HG03060 (cell line): ENCODE measurements at regions not wholly inside any gene's neighbourhood (a gene's known extent, or its start where the extent isn't known, plus 50 kb on each side); places are given as distances from the start of the nearest gene placed in this dataset.
"Not testable (repeated sequence)": the region's sequence is repeated elsewhere in the genome, so short reads cannot be mapped to it uniquely, and the experiment has no call there.

Experiments used
- ATAC-seq: cut with Tn5 transposase; IDR thresholded peaks from one replicate; pipeline ENCODE4 v1.9.1; 2021; ENCODE audit warnings: low read depth, moderate number of reproducible peaks; ENCODE audit not compliant: unreplicated experiment

DNA sequence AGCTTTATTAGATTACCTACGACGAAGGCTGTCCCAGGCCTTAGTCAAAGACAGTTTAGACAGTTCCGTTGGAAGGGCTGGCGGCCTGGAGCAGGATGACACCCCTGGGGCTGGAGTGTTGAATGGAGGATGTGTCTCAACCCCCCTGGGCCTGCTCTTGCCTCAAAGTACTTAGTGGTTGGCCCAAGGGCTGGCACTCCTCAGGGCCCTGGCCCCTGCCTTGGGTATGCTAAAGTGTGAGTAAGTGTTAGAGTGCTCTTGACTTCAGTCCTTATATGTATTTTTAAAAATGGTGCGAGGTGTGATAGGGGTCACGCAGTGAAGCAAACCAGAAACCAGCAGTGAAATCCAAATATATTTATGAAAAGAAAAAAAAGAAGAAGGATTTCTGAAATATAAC, 261.6 kb downstream of the KTN1 start:
- no peak for ATAC-seq

DNA sequence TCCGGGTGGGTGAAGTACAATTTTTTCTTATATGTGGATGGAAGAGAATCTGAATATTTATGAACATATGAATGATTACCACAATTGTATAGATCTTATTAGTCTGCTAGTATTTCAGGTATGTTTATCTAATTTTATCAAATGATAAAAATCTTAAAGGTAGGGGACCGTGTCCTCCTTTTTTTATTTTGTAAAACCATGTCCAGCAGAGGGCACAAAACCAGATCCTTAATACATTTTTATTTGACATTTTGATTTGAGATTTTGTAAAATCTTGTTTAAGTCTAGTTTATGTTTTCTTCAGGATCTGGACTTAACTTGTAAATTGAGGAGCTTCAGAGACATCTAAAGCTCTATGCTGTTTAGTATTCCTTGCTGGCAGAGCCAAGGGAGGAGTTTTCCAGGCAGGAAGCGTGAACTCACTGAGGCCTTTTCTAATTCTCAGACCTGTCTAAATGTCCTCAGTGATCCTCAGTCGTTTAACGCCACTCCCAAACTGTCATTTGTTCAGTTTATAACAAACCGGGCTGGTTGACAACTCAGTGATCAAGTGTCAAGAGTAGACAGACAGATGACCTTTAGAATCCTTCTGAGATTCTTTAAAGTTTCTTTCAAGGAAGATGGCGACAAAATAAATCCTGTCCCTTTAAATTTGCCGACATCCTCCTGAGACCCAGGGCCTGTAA, 263.9 kb downstream of the KTN1 start:
- ATAC-seq: no peak

DNA sequence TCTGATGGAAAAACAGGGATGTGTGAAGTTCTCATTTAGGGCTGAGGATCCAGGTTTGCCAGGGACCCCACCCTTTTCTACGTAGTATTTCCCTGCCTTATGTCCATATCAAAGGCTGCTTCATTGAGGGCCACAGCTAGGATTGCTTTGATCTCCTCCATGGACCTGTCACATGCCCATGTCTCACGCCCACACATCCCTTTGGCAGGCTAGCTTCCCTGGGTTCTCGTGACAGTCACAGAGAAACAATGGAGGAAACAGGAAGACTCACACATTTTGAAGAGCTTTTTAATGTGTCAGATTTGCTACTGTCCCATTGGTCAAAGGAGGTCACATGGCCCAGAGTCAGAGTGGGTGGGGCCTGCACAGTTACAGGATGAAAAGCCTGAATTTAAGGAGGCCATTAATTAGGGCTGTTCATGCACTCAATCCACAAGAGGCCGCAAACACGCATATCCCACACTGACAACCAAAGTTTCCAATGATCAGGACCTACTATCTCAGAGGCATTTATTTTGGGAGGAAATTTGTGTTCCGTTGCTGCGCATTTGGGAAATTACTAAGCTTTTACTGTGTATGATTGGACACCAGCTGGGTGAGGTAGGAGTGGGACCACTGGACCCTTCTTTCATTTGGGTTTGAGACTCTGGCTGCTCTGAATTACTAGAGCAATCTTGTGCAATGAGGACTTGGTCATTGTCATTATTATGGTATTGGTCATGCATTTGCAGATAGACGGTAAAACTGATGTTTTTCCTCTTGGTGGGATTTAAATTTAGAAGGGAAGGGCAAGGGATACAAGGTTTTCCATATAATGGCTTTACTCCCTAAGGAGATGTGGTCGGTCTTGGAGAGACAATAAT, 266.2 kb downstream of the KTN1 start:
- no peak for ATAC-seq

DNA sequence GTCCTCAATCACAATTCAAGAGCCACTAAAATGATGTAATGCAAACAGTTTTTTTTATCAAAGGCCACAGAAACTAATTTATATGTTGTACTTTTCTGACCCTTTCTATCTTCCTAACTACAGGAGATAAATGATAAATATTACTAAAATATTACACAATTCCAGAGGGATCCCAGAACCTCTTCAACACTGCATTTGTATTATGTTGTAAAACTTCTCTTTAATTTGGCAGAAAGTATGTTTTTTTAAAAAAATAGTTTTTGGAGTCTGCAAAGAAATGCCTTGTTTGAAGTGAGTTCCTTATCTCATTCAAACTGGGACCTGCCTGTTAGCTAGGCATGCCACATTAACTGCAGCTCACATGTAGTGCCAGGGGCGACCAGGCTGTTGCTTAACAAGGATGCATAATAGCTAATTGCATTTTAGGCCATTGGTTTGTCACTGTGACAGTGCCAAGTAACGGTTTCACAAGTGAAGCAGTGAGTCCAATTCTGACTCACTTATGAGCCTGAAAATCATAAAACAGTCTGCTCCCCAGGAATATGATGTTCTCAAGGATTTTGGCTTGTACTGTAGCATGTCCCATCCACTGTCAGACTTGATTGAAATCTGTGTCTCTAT, 266.9 kb downstream of the KTN1 start:
- no peak for ATAC-seq

DNA sequence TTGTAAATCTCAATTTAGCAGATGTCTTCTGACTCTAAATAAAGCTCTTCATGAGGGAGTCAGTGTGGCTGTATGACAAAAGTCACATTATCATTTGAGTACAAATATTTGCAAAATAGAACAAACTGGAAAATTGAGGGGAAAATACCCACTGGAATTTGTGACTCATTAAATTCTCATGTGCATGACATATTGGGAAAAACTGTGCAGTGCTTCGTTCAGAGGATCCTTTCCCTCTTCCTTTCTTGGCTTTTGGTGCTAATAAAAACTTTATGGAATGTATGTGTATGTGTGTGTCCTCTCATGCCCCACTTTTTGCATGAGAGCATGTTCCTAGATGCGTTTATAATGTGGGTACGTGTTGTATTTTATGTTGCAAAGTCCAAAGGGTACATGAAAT, 267.8 kb downstream of the KTN1 start:
- no peak for ATAC-seq

DNA sequence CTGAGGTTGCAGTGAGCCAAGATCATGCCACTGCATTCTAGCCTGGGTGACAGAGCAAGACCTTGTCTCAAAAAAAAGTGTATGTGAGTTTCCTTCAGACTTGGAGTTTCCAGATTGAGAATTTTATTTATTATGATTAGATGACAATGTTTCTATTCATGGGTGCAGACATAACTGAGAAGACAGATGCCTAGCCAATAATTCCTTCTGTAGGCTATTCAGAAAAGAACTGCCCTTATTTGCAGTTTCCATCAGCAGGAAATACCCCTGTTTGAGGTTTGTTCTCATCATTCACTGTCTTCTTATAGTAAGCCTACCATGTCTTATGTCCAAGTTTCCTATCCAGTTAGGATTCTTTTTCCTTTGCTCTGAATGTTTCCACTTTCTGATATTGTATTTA, 269.0 kb downstream of the KTN1 start:
- no peak for ATAC-seq

DNA sequence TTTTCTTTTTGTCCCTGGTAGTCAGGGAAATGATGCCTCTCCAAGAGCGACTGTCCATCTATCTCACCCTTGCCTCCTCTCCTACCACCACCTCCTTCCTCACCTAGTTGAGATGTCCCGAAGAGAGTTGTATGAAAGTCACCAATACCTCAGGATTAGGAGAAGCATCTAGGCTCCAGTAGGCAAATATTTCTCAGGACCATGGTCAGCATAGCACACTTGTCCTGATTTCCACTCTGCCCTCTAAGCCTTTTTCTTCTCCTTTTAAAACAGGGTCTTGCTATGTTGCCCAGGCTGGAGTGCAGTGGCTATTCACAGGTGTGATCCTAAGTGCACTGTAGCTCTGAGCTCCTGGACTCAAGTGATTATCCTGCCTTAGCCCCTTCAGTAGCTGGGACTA, 268.4 kb upstream of the PELI2 start:
- ATAC-seq: no peak

DNA sequence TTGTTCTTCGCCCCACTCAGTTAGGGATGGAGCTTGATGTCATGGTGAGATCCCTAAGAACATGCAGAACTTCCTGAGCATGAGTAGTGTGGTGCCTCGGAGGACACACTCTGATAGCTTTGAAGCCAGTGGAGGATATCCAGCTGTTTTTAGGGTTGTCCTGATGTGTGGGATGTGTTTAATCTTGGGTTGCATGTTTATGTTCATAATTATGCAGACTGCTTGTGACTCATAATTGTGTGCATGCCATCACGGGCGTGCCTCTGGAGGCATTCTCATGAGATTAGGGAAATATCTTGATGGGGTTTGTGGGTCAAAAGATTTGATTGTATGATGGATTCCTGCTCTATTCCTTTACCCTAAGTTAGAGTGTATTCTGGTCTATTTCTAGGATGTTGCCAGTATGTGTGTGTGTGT, 267.4 kb upstream of the PELI2 start:
- no peak for ATAC-seq

DNA sequence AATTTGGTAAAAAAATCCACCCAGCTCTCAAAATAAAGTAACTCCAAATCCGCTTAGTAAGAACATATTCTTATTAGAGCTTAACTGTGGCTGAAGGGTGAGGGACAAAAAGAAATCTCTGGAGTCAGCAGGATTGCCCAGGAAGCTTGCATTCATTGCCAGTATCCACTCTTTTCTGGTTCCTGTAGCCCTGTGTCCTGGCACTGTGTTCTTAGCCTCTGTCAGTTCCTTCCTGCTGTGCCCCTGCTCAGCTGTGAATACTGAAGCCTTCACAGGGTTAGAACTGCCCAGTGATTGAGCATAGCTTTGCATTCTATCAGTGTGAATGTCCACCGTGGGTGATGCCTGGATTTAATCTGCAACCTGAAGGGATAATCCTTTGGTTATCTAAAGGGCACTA, 266.9 kb upstream of the PELI2 start:
- no peak for ATAC-seq

DNA sequence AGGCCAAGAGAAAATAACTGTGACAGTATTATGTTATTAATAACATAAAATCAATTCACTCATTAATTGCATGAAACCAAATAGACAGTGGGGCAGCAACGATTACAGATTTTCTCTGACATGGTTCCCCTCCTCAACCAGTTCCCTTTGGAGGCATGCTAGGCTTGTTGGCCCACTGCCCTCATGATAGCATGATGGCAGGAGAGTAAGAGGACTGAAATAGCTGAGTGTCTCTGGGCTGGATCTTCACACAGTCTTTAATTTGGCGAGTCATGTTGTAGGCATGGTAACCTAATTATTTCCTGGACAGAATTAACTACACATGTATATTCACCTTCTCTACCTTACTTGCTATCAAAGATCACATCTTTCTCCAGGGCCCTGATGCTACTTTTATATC, 266.2 kb upstream of the PELI2 start:
- ATAC-seq: no peak

DNA sequence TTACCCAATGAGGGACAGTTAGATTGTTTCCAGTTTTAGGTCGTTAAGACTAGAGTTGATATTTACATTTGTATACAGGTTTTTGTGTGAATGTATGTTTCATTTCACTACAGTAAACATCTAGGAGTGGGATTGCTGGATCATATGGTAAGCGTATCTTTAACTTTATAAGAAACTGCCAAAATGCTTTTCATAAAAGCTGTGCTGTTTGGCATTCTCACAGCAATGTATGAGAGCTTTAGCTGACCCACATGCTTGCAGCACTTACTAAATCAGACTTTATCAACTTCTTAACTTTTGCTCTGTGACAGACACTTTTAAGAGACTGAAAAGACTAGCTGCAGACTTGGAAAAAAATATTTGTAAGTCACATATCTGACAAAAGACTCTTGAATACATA, 262.5 kb upstream of the PELI2 start:
- no peak for ATAC-seq

DNA sequence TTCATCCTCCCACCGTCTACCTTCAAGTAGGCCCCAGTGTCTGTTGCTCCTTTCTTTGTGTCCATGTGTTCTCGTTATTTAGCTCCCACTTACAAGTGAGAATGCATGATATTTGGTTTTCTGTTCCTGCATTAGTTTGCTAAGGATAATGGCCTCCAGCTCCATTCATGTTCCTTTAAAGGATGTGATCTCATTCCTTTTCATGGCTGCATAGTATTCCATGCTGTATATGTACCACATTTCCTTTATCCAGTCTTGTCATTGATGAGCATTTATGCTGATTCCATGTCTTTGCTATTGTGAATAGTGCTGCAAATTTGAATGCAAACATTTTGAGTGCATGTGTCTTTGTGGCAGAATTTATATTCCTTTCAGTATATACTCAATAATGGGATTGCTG, 259.6 kb upstream of the PELI2 start:
- ATAC-seq: no peak

DNA sequence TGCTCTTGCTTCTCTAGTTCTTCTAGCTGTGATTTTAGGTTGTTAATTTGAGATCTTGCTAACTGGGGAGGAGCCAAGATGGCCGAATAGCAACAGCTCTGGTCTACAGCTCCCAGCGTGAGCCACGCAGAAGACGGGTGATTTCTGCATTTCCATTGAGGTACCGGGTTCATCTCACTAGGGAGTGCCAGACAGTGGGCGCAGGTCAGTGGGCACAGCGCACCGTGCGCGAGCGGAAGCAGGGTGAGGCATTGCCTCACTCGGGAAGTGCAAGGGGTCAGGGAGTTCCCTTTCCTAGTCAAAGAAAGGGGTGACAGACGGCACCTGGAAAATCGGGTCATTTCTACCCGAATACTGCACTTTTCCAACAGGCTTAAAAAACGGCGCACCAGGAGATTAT, 256.6 kb upstream of the PELI2 start:
- ATAC-seq: not testable (repeated sequence)

DNA sequence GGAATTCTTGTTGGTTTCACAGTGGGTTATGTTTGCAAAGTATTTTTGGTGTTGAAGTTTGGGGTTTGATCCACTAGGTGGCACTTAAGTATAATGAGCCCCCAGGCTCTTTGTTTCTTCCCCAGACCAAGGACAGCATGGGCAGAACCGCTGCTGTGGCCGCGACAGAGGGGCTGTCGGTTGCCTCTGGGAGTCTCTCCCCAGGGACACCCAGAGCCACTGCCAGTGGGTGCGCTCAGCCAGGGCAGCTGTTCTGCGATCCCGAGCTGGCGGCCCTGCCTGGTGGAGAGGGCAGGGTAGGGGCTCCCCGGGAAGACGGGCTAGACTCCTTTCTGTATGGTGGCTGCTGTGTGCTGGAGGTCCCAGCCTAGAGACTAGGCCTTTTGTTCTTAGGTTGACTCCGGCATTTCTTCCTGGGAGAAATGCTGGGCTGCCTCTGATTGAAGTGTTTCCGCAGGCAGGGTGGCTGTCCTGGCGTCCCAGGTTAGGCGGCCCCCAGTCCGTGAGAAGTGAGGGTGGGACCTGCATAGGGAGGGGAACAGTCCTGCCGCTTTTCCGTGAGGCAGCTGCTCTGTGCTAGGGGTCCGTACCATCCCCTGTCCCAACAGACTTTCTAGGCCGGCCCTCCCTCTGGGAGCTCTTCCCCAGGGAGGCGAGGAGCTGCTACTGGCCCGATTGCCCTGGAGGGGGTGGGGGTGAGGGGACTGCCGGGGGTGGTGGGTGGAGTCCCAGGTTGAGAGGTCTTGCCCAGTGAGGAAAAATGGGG, 253.1 kb upstream of the PELI2 start:
- ATAC-seq: no peak

DNA sequence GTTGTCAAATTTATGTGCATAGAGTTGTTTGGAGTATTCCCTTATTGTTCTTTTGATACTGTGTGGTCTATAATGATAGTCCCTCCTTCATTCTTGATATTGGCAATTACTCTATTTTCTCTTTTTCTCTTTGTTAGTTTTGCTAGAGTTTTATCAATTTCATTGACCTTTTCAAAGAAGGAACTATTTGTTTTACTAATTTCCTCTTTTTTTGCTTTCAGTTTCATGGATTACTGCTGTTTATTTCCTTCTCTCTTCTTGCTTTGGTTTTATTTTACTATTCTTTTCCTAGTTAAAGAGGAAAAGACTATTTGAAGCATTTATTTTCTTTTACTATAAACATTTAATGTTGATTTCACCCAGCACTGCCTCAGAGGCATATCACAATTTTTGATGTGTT, 250.9 kb upstream of the PELI2 start:
- no peak for ATAC-seq

DNA sequence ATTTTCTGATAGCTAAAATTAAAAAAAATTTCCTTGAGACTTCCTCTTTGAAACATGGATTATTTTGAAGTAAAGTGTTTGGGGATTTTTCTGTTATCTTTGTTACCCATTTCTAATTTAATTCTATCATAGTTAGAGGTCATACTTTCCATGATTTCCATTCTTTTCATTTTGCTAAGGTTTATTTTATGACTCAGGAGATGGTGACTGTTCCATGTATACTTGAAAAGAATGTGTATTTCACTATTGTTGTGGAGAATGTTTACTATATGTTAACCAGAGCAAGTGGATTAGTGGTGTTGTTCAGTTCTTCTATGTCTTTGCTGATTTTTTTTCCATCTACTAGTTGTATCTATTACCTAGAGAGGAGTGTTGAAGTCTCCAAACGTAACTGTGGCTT, 250.5 kb upstream of the PELI2 start:
- ATAC-seq: no peak

DNA sequence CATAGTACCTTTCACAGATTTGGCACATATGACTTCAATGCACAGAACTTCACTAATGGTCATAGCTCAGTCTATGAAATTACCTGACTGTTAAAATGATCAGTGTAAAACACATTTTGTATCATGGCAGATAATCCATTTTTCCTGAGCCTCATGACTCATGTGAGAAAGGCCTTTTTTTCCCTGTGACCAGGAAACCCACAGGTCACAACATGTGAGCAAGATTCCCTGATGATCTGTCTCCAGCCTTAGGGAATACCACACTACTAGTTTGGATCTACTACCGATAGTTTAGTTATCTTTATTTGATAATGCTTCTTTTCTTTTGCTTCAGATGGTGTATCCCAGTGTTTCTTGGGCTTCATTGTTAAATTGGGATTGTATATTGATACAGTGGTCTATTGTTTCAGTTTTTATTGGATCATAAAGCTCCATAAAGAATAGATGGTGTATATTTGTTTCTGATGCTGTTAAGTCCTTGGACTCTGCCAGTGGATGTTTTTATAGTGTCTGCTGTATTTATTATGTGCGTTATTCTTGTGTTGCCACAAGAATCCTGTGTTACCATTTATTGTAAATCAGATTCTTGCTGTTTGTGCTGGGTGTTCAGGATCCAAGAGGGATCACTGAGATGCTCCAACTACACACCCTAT, 248.7 kb upstream of the PELI2 start:
- no peak for ATAC-seq

DNA sequence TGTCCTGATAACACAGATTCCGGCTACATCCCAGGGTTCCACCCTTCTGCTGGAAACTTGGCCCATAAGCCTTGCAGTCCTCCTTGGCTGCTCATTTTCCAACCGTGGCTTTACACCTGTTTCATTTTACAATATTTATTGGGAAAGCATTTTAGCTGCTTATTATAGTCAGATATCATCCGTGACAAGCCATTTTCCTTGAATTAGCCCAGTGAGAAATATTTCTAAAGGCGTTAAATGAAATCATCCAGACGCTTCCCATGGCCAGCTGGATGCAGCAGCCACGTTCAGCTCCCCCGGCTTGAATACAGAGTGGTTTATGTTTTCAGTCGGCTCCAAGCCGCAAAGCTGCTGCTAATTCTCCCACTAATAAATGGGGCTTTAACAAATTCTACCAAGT, 245.0 kb upstream of the PELI2 start:
- no peak for ATAC-seq

DNA sequence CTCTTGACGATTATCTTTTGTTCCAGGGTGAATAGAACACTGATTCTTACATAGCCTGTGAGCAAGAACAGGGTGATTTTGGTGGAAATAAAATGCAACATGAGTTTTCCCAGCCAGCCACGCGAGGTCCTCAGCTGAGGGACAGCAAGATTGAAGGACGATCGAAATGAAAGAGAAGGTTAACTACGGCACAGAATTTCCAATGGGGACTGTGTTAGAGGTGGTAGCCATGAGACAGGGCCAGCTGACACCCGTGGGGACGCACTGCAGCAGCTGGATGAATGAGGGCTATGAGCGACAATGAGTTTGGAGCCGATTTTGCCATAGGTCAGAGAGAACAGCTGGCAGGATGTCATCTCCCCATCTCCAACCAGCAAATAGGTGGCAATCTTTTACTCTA, 243.4 kb upstream of the PELI2 start:
- ATAC-seq: no peak

DNA sequence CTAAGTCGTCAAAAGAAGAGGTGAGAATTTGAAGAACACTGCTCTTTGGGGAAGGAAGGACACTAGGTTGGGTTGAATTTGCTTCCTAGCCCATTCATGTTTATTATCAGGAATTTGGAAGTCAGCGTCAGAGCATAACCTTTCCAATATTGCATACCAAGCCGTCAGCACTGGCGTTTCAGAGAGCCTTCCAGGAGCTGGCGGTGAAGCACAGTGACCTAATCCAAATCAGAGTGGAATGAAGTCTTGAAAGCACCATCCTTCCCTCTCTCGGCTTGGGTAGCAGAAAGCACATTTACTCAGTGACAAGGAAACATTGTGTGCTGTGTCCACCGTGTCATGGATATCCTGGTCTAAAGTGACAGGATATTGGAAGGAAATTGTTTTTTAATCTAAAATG, 240.3 kb upstream of the PELI2 start:
- no peak for ATAC-seq
